Esophagus squamous epithelium (tissue), 4 donors: ENCODE measurements at regions not wholly inside any gene's neighbourhood (a gene's known extent, or its start where the extent isn't known, plus 50 kb on each side); places are given as distances from the start of the nearest gene placed in this dataset.

Experiments
- POLR2A ChIP-seq, 4 donors: fragments of 450-650 bp; IDR thresholded peaks; one replicate each; pipeline ENCODE4 v1.6.1; 2017; ENCODE audit warnings: antibody characterized with exemption in 4 of 4, mild to moderate bottlenecking in 4 of 4, moderate library complexity in 3 of 4
- TF ChIP-seq, protein P1 (sequence below), 6 experiments: fragments of 450-650 bp in 4 of 6; fragments of 200-600 bp in 2 of 6; sonication (generic) in 2 of 6; IDR thresholded peaks; one replicate each; pipeline ENCODE4 v1.5.1; 2016 to 2019; ENCODE audit warnings: antibody characterized with exemption in 6 of 6, mild to moderate bottlenecking in 4 of 6, moderate library complexity in 4 of 6

DNA sequence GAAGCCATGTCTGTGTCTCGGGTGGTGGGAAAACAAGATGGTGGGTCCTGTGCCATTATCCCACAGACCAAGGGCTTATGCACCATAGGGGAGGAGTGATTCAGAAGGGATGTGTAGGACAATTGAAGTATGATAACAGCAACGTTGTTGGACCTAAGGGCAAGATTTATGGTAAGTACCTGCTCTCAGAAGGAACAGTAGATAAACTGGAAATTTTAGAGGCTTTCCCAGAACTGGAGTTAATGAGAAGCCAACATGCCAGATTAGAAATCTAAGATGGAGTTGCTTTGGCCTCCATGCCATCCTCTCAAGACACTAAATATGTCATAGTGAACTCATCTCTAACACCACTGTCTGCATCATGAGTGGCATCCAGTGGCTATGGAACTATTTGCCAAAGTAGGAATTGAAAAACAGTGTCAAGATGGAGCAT, 84.7 kb upstream of the MYLIP start:
- TF ChIP-seq, protein P1, sequence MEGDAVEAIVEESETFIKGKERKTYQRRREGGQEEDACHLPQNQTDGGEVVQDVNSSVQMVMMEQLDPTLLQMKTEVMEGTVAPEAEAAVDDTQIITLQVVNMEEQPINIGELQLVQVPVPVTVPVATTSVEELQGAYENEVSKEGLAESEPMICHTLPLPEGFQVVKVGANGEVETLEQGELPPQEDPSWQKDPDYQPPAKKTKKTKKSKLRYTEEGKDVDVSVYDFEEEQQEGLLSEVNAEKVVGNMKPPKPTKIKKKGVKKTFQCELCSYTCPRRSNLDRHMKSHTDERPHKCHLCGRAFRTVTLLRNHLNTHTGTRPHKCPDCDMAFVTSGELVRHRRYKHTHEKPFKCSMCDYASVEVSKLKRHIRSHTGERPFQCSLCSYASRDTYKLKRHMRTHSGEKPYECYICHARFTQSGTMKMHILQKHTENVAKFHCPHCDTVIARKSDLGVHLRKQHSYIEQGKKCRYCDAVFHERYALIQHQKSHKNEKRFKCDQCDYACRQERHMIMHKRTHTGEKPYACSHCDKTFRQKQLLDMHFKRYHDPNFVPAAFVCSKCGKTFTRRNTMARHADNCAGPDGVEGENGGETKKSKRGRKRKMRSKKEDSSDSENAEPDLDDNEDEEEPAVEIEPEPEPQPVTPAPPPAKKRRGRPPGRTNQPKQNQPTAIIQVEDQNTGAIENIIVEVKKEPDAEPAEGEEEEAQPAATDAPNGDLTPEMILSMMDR (IDR thresholded peaks at IDR 0.05) = no peak
- no peak for TF ChIP-seq POLR2A (IDR thresholded peaks at IDR 0.05)
